NCI-H226 (cell line): ENCODE measurements at regions not wholly inside any gene's neighbourhood (a gene's known extent, or its start where the extent isn't known, plus 50 kb on each side); places are given as distances from the start of the nearest gene placed in this dataset.

Experiments used
- DNase-seq: peaks from one replicate; pipeline ENCODE4 v3.0.0-alpha.2; 2015

- no peak for DNase-seq
Measured at GRCh38 chr2:235265348-235265965, 228.4 kb upstream of the AGAP1 start.

DNA sequence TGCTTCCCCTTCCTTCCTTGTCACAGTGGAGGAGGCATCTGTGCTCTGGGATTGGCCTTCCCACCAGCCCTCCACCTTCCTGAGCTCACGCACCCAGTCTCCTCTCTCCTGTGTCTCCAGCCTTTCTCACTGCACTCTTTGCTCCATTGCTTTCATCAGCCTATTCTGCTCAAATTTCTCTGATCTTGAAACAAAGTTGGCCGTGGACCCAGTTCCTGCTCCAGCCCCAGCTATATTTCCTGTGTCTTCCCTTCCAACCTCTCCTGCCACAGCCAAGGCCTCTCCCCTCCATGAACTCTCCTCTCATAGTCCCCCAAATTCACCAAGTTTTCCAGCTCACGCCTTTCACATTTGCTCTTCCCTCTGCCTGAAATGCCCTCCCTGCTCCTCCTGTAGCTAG is 226.6 kb upstream of the AGAP1 start:
- no peak for DNase-seq

DNA sequence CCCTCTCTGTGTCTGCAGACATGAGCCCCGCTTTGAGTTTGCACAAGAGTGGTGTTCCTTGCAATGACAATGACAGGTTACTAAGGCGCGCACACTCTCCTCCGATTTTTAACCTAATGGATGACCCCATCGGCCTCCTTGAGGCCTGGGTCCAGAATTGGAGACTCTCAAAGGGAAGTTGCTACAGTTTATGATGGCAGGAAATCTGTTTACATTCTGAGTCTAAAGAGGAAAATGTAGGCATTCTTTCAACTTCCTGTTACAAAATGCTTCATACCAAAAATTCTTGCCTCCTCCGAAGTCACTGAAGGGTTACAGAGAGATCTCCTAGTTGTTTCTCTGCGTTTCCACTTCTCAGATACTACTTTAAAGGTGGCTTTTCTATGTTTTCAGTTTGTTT is 225.3 kb upstream of the AGAP1 start:
- peak; percentile 27 for DNase-seq

- no peak for DNase-seq
Measured at GRCh38 chr2:235270291-235270690, 223.6 kb upstream of the AGAP1 start.

DNA sequence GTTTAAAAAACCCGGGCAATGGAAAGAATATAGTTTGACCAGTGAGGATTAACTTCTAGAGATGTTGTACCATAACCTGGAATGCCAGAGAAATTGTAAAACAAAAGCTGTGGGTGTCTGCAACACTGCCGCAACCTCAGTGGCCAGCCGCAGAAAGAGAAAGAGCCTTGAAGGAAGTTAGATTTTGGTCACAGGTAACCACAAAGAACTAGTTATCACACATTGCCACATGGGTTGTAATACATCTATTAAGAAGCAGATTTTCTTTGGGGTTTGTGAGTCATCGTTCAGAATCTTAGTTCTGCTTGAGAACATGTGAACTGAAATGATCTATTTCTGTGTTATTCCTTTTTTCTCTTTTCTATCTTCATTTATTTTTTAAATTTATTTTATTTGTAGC is 222.9 kb upstream of the AGAP1 start:
- peak; percentile 18 for DNase-seq

DNA sequence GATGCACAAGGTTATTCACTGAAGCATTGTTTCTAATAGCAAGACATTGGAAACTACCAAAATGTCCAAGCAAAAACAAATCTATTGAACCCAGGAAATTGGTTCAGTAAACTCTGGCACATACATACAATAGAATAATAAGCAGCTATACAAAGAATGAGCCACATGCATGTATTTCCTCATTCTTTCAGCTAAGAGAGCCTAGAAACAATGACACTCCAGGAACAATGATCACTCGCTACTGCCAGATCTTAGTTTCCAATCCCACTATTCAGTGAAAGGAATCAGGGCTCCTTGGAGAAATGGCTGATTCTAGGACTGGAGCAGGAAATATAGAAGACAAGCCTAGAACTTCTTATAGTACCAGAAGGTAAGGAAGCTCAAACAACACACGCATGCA is 221.9 kb upstream of the AGAP1 start:
- DNase-seq: no peak

DNA sequence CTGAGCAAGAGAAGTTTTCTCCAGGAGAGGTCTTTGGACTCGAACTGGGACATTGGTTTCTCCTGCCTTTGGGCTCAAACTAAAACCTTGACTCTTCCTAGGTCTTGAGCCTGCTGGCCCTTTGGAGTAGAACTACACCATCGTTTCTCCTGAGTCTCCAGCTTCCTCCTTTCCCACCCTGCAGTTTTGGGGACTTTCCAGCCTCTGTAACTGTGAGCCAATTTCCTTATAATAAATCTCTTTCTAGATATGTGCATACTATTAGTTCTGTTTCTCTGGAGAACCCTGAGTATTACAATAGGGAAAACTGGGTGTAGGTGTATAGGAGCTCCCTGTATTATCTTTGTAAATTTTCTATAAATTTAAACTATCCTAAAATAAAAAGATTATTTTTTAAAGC is 219.8 kb upstream of the AGAP1 start:
- DNase-seq: no peak

GRCh38 chr2:235277485-235277884 is 216.4 kb upstream of the AGAP1 start:
- DNase-seq: no peak

- no peak for DNase-seq
Measured at GRCh38 chr2:235278771-235279355, 215.0 kb upstream of the AGAP1 start.

GRCh38 chr2:235279965-235280364 is 213.9 kb upstream of the AGAP1 start:
- no peak for DNase-seq

DNA sequence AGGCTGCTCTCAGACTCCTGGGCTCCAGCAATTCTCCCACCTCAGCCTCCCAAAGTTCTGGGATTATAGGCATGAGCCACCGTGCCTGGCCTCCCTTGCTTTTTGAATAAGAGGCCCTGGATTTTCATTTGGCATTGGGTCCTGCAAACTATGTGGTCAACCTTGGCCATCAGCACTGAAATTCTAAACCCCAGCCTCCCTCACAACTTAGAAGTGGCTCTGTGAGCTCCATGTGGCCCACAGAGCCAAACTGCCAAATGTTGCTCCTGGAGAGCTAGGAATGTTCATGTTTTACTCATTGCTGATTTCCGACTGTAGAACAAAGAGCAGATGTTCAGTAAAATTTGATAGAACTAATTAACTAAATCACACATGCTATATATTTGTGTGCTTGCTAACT is 210.6 kb upstream of the AGAP1 start:
- DNase-seq: no peak

- no peak for DNase-seq
Measured at GRCh38 chr2:235286622-235287374, 207.0 kb upstream of the AGAP1 start.

DNA sequence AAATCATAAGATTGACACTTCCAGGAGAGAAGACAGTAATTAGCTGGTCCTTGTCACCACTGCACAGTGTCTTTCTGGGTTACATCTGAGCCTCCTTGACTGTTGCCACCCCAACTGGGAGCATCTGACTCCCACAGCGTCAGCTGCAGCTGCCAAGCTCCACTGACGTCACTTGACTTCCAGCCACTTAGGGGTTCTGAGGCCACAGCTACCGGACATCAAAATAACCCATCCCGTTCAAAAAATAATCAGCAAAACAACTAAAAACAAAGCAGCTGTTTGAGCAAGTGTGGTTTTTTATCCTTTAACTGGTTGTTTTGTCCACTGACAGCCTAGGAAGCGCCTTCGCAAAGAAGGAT is 206.5 kb upstream of the AGAP1 start:
- DNase-seq: no peak

- DNase-seq: no peak
Measured at GRCh38 chr2:235291461-235291860, 202.4 kb upstream of the AGAP1 start.

DNA sequence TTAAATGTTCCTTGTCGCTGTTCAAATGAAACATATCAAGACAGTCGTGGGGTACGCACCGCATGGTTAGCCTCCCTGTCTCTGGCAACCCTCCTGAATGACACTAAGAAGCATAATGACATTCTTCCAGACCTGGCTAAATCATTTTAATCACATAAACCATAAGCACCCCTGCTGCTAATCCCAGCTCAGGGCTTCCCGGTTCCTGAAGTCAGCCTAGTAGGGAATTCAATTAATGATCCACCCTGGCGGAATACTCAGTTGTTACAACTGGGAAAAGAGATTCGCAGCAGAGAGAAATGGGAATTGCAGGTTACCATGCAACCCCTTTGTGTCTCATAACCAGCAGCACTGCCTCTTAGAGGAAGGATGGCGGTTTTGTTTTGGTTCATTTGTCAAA is 200.8 kb upstream of the AGAP1 start:
- no peak for DNase-seq

DNA sequence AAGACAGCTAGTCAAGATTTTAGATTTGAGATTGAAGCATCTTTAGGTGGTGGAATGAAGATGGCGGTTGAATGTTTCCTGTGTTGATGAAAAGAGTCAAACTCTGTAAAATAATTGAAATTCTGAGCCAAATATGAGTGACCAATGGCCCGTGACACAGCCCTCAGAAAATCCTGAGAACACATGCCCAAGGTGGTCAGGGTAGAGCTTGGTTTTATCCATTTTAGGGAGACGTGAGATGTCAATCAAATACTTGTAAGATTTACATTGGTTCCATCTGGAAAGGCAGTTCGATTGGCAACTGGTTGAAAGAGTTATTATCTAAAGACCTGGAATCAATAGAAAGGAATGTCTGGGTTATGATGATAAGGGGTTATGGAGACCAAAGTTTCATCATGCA is 198.0 kb upstream of the AGAP1 start:
- no peak for DNase-seq

GRCh38 chr2:235300368-235301201 is 193.3 kb upstream of the AGAP1 start:
- DNase-seq: peak; percentile 21

- no peak for DNase-seq
Measured at GRCh38 chr2:235301202-235302076, 192.4 kb upstream of the AGAP1 start.

GRCh38 chr2:235302263-235302662 is 191.6 kb upstream of the AGAP1 start:
- DNase-seq: no peak

DNA sequence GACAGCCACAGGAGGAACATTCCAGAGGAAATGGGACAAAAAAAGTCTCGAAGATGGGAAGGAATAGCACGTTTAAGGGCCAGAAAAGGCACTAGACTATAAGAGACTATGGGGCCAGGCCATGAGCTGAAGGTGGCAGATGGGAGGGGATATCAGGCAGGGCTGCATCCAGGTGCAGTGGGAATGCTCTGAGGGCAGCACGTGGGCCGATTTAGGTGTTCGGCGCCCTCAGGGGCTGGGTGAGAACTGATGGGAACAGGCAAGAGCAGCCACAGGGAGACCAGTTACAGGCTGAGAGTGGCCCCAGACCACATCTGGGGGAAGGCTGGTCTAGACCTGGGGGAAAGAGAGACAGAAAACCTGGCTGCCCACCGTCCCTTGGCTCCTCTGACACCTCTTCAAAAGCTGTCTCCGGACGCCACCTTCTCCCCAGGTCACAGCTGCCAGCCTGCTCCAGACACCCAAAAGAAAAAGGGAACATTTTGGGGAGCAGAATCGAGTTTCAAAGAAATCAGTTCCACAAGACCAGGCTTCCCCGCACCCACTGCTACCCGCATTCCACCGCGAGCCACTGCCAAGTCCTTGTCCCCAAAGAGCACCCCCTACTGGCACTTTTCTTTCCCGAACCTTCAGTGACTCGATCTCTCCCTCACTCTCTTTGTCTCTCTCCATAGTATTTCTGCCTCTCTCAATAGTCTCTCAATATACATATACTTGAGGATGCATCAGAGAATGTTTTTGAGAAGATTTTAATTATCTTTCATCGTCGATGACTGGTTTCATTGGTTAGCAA is 190.1 kb upstream of the AGAP1 start:
- DNase-seq: no peak

DNA sequence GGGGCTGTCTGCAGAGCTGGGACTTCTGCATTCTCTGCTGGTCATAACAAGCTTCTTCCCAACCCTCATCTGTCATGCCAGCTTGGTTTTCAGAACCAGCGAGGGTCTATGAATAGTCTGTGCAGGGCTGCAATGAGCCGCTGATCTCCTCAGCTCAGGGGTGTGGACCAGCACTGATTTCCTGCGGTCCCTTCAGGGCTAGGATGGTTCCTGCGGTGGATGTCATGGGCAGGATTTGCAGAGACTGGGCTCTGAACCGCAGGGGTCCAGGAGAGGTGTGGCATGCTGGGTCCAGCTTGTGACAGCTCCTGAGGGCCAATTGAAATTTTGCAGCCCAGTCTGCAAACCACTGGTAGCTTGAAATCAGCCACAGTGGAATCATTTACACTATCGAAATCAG is 188.2 kb upstream of the AGAP1 start:
- DNase-seq: no peak

DNA sequence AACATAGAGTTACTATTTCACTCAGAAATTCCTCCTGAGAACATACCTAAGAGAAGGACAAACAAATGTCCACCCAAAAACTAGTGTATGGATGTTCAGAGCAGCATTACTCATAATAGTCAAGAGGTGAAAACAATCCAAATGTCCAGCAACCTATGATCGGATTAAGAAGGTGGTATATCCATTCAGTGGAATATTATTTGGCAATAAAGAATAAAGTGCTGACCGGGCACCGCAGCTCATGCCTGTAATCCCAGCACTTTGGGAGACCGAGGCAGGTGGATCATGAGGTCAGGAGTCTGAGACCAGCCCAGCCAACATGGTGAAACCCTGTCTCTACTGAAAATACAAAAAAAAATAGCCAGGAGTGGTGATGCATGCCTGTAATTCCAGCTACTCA is 182.8 kb upstream of the AGAP1 start:
- no peak for DNase-seq
